Stimulated activated CD4-positive, alpha-beta T cell treated with anti-CD3 and anti-CD28 coated beads, Interleukin-2, amount 100 ng/mL, for 24 hours (primary cell): ENCODE measurements at regions not wholly inside any gene's neighbourhood (a gene's known extent, or its start where the extent isn't known, plus 50 kb on each side); places are given as distances from the start of the nearest gene placed in this dataset.

Experiments used
- DNase-seq, 2 donors: peaks; one replicate each; pipeline ENCODE4 v3.0.0-alpha.2; 2020

GRCh38 chr18:67219821-67220220 is 296.7 kb downstream of the DSEL start:
- no peak for DNase-seq

GRCh38 chr18:67218556-67218955 is 298.0 kb downstream of the DSEL start:
- no peak for DNase-seq

- peak; percentile 49 to 69 for DNase-seq
These were observed 298.9 kb downstream of the DSEL start for GRCh38 chr18:67217551-67218166.

DNA sequence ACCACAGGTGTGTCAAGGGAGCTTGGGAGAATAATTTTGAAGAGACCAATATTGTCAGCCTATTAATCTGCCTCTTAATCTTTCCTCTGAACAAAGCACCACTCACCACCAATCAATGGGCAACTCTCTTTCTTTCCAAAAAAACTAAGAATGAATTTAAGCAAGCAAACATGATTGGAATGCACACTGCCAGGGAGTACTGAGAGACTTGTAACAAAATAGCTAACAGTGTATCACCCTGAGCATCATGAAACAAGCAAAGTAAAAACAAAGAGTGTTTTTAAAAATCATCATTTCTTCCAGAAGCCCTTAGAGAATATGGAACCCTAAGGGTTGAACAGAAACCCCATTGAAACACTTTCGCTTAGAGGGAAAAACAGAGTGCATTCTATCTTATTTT is 299.7 kb downstream of the DSEL start:
- no peak for DNase-seq

DNA sequence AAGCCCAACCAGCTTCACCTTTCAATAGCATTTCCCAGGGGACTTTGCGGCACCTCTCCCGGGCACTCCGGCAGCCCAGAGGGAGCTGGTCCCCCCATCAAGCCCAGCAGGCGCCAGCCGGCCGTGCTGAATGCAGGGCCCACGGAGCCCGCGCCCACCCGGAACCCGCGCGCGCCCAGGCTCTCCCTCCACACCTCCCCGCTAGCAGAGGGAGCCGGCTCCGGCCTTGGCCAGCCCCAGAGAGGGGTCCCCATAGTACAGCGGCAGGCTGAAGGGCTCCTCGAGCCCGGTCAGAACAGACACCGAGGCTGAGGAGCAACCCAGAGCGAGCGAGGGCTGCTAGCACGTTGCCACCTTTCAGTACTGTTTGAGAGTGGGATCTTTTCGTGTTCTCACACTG is 300.8 kb downstream of the DSEL start:
- DNase-seq: no peak

- no peak for DNase-seq
These were observed 304.9 kb downstream of the DSEL start for GRCh38 chr18:67211646-67212045.

- no peak for DNase-seq
These were observed 315.9 kb downstream of the DSEL start for GRCh38 chr18:67200665-67201064.

GRCh38 chr18:67199993-67200617 is 316.4 kb downstream of the DSEL start:
- no peak for DNase-seq

DNA sequence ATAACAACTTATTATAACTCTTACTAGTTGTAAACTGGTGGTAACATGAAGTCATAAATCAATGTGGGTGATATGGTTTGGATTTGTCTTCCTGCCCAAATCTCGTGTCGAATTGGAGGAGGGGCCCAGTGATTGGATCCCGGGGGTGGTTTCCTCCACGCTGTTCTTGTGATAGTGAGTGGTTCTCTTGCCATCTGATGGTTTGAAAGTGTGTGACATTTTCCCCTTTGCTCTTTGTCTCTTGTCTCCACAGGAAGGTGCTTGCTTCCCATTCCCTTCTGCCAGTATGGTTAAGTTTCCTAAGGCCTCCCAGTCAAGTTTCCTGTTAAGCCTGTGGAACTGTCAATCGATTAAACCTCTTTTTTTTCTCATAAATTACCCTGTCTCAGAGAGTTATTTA is 321.6 kb downstream of the DSEL start:
- DNase-seq: no peak

GRCh38 chr18:67192535-67192934 is 324.0 kb downstream of the DSEL start:
- DNase-seq: no peak

- no peak for DNase-seq
These were observed 333.1 kb downstream of the DSEL start for GRCh38 chr18:67183398-67183797.

DNA sequence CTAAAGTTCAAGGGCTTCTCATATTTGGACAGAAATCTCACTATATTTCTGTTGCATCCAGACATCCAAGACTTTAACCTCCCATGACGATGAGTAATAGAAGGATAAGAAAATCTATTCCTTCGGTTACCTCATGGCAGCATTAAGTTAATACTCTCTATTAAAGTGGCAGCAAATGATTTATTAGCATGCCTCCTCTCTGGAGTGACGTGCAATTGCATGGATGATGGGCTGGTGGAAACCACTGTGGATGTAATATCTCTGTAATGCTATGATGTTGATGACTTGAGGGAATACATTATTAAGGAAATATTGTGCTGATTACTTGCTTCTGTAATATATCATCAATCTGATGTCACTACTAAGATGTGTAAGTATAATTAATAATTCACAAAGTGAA is 336.8 kb downstream of the DSEL start:
- DNase-seq: no peak

DNA sequence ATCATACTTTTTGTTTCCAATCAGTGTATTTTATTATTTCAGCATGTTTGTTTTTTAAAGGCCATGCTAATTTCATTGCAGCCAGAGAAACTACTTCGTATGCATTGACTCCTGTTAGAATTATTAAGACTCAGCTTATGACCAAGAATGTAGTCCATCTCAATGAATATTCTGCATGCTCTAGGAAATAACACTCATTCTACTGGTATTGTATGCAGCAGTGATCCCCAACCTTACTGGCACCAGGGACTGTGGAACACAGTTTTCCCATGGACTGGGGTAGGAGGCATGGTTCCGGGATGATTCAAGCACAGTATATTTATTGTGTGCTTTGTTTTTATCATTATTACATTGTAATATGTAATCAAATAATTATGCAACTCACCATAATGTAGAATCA is 356.9 kb downstream of the DSEL start:
- DNase-seq: no peak

GRCh38 chr18:67154979-67155378 is 361.5 kb downstream of the DSEL start:
- DNase-seq: no peak

GRCh38 chr18:67151366-67151765 is 365.2 kb downstream of the DSEL start:
- DNase-seq: no peak

DNA sequence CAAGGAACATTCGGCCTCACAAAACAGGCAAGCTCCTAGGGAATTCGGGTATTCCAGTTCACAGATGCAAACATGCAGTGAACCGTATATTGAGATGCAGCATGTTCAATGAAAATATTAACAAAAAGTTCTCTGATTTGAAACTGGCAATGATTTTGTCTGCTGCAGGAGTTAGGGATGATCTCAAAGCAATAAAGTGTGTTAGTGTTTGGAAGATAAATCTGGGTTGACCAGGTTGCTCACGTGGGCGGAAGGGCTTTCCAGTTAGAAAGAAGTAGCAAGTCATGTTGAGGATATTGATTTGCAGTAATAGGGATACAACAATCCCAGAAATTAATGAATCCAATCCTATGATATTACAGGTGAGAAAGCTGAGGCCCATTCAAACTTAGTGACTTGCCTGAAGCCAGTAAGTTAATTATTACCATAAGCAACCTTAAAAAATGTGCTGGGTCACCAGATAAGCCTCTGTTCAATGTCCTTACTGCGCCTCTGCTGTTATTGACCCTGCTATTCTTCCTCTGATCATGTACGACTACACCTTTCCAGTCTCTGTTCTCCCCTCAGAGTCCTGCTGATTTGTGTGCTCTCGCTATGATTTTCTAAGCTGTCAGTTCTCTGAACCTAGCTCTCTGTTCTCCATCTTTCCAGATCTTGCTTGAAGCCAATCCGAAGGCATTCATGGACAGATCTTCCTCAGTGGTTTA is 370.8 kb downstream of the DSEL start:
- DNase-seq: no peak

DNA sequence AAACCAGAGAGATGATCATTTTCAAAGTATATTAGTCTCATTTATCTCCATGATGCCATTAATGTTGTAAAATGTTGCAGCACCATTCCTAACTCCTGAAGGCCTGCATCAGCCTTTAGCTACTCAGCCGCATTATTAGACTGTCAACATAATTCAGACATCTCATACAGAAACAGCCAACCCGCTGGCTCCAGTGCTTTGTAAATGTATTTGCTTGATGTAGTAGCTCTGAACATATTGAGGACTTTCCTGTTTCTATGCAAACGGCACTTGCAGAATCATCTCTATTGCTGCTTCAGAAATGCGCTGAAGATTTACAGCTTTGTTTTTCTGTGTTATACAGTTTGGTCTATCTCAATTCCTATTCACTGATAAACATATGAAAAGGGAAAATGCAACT is 372.2 kb downstream of the DSEL start:
- DNase-seq: no peak

DNA sequence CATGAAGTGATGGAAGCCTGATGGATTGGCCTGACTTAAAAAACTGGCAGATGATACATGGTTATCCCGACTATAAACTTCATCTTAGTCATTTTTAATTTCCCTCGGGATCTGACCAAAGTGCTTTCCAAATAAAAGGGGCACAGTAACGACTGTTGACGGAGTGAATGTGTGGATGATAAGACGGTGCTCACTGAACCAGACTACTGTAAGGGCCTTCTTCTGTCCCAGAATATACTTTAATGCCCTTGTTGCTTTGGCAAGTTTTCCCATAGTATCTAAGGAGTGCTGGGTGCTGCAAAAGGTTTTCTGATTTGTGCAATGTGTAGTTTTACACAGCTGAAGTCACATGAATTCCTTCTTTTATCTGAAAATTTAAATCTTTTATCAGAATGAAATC is 373.5 kb downstream of the DSEL start:
- no peak for DNase-seq

DNA sequence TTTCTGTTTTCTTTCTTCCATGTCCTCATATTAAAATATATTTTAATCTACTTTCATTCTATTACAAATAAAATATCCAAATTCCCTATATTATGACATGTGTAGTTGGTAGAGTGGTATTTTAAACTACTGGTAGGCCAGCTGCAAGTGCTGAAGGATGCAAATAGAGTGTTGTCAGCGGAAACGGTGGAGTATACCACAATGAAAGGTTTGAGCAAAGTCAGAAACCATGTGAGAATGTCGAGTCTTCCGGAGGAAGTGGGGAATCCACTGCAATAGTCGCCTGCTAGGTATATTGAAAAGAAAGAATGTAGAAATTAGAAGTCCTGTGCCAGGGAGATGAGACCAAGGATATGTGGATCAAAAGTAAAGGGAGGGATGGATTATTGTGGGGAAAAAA is 373.9 kb downstream of the DSEL start:
- no peak for DNase-seq

- DNase-seq: no peak
These were observed 376.0 kb downstream of the DSEL start for GRCh38 chr18:67140495-67140894.

DNA sequence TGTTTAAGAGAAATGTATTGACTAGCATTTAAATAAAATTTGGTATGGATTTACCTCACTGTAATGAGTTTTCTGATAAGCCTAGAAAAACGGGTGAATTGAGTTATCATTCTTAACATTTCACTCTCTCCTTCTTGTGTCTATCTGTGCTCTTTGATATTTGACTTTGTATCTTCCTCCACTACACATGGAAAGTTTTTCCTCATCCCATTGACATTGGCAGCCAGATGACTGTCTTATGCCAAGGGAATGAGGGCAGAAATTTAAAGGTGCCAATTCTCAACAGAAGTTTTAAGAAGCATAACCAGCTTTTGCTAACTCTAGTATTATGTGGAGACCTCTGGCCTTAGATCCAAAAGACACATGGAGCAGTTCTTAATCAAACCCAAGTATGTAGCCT is 376.6 kb downstream of the DSEL start:
- DNase-seq: no peak

DNA sequence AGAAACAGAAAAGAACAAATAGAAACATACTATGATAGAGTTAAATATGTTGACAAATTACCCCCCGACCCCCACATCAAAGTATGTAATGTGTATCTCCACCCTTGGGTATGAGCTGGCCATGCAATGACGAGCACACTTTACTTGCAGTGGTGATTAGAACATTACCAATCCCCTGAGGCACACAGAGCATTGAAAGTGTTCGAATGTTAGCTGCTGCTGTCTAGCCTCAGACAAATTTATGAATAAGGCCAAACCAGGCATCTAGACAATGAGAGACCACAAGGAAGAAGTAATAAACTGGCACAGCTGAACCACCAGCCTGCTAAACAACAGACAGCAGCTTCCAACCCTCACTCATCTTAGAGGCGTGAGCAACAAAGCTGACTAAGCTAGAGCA is 380.5 kb downstream of the DSEL start:
- no peak for DNase-seq

- DNase-seq: no peak
These were observed 381.6 kb downstream of the DSEL start for GRCh38 chr18:67134911-67135310.

- DNase-seq: no peak
These were observed 382.9 kb downstream of the DSEL start for GRCh38 chr18:67133669-67134068.

DNA sequence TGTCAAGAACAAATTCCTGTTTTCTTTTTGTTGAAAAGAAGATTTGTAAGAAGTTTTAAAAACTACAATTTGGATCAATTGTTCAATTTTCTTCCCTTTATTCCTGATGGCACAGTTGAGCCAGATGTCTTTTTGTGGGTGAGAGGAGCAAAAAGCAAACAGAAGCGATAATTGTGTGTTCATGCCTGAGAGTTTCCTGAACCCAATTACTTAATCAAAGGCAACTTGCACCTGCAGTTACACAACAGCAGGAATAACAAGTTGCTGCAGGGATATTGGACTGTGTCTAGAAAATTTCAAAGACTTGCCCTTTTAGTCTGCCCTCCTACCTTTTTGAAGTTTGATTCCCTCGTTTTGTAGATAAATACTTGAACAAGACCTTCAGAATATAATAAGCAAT is 383.6 kb downstream of the DSEL start:
- DNase-seq: no peak
